ENCODE measurements at regions not wholly inside any gene's neighbourhood (a gene's known extent, or its start where the extent isn't known, plus 50 kb on each side); places are given as distances from the start of the nearest gene placed in this dataset.

DNA sequence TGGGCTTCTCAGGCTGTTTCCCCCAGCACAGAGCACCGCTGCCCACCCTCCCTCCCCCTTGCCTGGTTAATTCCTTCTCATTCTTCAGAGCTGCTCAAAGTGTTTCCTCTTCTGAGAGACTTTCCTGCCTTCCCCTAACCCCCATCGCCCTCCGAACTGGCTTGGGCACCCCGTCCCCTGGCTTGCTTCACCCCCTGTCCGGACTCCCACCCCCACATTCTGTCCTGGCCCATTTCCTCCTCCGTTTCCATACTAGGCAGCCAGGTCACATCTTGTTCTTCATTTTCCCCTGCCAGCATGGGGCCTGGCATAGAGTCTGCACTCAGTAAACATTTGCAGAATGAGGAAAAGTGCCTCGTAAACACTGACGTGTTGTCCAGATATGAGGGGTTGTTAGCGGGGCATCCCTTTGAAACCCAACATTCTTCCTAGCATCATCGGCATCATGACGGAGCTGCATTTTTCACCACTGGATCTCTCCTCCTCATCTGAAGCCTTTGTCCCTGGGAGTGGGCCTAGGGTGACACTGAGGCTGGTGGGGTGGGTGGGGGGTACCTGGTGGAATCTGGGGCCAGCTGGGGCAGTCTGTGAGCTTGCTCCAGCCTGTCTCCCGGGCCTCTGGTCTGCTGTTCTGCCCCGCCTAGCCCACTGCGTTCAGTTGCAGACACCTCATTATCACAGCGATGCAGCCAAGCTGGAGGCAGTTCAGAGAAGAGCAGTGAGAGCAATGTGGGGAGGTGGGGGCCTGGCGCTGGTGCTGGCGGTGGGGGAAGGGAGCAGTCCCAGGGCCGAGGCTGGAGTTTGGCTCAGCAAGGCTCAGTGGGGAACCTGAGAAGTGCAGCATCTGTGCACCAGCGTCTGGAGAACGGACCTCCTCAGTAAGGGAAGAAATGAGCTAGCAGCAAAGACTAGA, 149.4 kb upstream of the PJA1 start:
- H3K27ac Mint-ChIP-seq: no peak overlapping the region
- WGBS (ENCODE audit: extremely low coverage, insufficient read length, low lambda C conversion rate): no CpG with 5 or more reads among the region's 20 CpGs
- Histone ChIP-seq H3K27ac (ENCODE audit: insufficient read length, low read depth, low read length) (no peak overlapping the region), H3K18ac (ENCODE audit: insufficient read length, low read depth, low read length) (no peak overlapping the region), H4K20me1 (ENCODE audit: control insufficient read depth, insufficient read depth, insufficient read length) (no peaks in the 10 kb centered on the region), H3K23ac (ENCODE audit: insufficient read length, low read depth, low read length) (no peak overlapping the region), H3K4ac (ENCODE audit: low read depth, low read length) (no peak overlapping the region), H3K79me1 (ENCODE audit: insufficient read depth, low read depth, low read length, poor library complexity, severe bottlenecking) (no peaks in the 10 kb centered on the region), H2AFZ (ENCODE audit: low read length) (no peak overlapping the region), H3K9ac (ENCODE audit: extremely low read depth, insufficient read length, low read length) (no peak overlapping the region), H3K27me3 (ENCODE audit: insufficient read depth, low read length) (peaks cover 3% of the 10 kb centered on the region; the same call in 1 of the 2 replicates), H3K9me3 (ENCODE audit: control insufficient read depth, low read depth, low read length) (no peaks in the 10 kb centered on the region), H4K91ac (ENCODE audit: insufficient read length, low read depth, low read length) (no peak overlapping the region), H3K14ac (ENCODE audit: insufficient read depth, low read length) (no peak overlapping the region), H3T11ph (ENCODE audit: low read length) (no peak overlapping the region), H3K79me2 (ENCODE audit: insufficient read depth, low read length) (no peaks in the 10 kb centered on the region), H4K8ac (replicated peaks; ENCODE audit: insufficient read length, low read depth, low read length) (no peak overlapping the region), H2BK15ac (ENCODE audit: low read depth, low read length) (no peak overlapping the region), H3K56ac (ENCODE audit: insufficient read length, low read depth, low read length) (no peak overlapping the region), H2AK5ac (ENCODE audit: insufficient read length, low read length) (no peak overlapping the region), H2BK20ac (ENCODE audit: low read depth, low read length, poor library complexity, severe bottlenecking) (no peak overlapping the region), H3K4me1 (ENCODE audit: insufficient read depth, low read length) (peaks cover 16% of the 10 kb centered on the region; the same call in 1 of the 2 replicates), H3K4me2 (ENCODE audit: insufficient read depth, insufficient read length, low read length) (no peak overlapping the region), H3K23me2 (ENCODE audit: insufficient read length, low read depth, low read length, poor library complexity, severe bottlenecking) (no peaks in the 10 kb centered on the region), H2BK12ac (ENCODE audit: insufficient read length, low read depth, low read length) (no peak overlapping the region), H4K5ac (ENCODE audit: insufficient read length, low read depth, low read length) (no peak overlapping the region), H2BK120ac (ENCODE audit: low read depth, low read length, poor library complexity, severe bottlenecking) (no peak overlapping the region), H2BK5ac (ENCODE audit: insufficient read length, low read length) (no peak overlapping the region)
- no peak for DNase-seq
- H3K36me3 Mint-ChIP-seq (ENCODE audit: insufficient read depth in 1 of 3, low read depth in 3 of 3): peaks cover 0 to 3% (median 0%) of the 10 kb centered on the region in 3 experiments; a peak in 2 of 7 replicates
- peaks cover 58 to 74% of the 10 kb centered on the region in 2 experiments for H3K9me3 Mint-ChIP-seq
- H3K4me3 Mint-ChIP-seq: peak overlapping the region in 1 of 2 experiments; percentile 55; a peak in 1 of 5 replicates
- TF ChIP-seq, protein P1, sequence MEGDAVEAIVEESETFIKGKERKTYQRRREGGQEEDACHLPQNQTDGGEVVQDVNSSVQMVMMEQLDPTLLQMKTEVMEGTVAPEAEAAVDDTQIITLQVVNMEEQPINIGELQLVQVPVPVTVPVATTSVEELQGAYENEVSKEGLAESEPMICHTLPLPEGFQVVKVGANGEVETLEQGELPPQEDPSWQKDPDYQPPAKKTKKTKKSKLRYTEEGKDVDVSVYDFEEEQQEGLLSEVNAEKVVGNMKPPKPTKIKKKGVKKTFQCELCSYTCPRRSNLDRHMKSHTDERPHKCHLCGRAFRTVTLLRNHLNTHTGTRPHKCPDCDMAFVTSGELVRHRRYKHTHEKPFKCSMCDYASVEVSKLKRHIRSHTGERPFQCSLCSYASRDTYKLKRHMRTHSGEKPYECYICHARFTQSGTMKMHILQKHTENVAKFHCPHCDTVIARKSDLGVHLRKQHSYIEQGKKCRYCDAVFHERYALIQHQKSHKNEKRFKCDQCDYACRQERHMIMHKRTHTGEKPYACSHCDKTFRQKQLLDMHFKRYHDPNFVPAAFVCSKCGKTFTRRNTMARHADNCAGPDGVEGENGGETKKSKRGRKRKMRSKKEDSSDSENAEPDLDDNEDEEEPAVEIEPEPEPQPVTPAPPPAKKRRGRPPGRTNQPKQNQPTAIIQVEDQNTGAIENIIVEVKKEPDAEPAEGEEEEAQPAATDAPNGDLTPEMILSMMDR (conservative IDR thresholded peaks at IDR 0.05): no peak
- H3K4me1 Mint-ChIP-seq: peaks cover 28 to 63% of the 10 kb centered on the region in 2 experiments
- H3K27me3 Mint-ChIP-seq (ENCODE audit: low read depth): peaks cover 13% of the 10 kb centered on the region
